ENCODE measurements at regions not wholly inside any gene's neighbourhood (a gene's known extent, or its start where the extent isn't known, plus 50 kb on each side); places are given as distances from the start of the nearest gene placed in this dataset.

GRCh38 chr4:116444117-116444516, 641.3 kb downstream of the TRAM1L1 start:
- no peak for TF ChIP-seq EZH2phosphoT487 (IDR thresholded peaks at IDR 0.05; ENCODE audit: borderline replicate concordance, low read depth)
- TF ChIP-seq, protein P1, sequence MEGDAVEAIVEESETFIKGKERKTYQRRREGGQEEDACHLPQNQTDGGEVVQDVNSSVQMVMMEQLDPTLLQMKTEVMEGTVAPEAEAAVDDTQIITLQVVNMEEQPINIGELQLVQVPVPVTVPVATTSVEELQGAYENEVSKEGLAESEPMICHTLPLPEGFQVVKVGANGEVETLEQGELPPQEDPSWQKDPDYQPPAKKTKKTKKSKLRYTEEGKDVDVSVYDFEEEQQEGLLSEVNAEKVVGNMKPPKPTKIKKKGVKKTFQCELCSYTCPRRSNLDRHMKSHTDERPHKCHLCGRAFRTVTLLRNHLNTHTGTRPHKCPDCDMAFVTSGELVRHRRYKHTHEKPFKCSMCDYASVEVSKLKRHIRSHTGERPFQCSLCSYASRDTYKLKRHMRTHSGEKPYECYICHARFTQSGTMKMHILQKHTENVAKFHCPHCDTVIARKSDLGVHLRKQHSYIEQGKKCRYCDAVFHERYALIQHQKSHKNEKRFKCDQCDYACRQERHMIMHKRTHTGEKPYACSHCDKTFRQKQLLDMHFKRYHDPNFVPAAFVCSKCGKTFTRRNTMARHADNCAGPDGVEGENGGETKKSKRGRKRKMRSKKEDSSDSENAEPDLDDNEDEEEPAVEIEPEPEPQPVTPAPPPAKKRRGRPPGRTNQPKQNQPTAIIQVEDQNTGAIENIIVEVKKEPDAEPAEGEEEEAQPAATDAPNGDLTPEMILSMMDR (IDR thresholded peaks at IDR 0.05) = no peak
